Chondrocyte (in vitro differentiated cells): ENCODE measurements at regions not wholly inside any gene's neighbourhood (a gene's known extent, or its start where the extent isn't known, plus 50 kb on each side); places are given as distances from the start of the nearest gene placed in this dataset.

Experiments
- DNase-seq: peaks from one replicate; pipeline ENCODE4 v3.0.0; 2021; ENCODE audit warnings: mixed read lengths, low spot score
- H3K27ac Mint-ChIP-seq: one replicate; pipeline ENCODE4 v1.8.0; 2021; ENCODE audit warnings: mild to moderate bottlenecking, moderate library complexity, mixed read lengths; ENCODE audit not compliant: unreplicated experiment
- H3K27me3 Mint-ChIP-seq: 2 replicates; pipeline ENCODE4 v1.8.0; 2021; ENCODE audit warnings: low read depth, mixed read lengths
- H3K36me3 Mint-ChIP-seq: 2 replicates; pipeline ENCODE4 v1.8.0; 2021; ENCODE audit warnings: low read depth, mixed read lengths
- H3K4me1 Mint-ChIP-seq: 2 replicates; pipeline ENCODE4 v1.8.0; 2021; ENCODE audit warnings: low read depth, mild to moderate bottlenecking, mixed read lengths
- H3K4me3 Mint-ChIP-seq: one replicate; pipeline ENCODE4 v1.8.0; 2021; ENCODE audit warnings: mild to moderate bottlenecking, moderate library complexity, mixed read lengths; ENCODE audit not compliant: unreplicated experiment
- H3K9me3 Mint-ChIP-seq: 2 replicates; pipeline ENCODE4 v1.8.0; 2021; ENCODE audit warnings: low read depth, mixed read lengths
- TF ChIP-seq, protein P1 (sequence below): fragments of 200-600 bp; sonication (generic); IDR thresholded peaks from 2 replicates; pipeline ENCODE4 v1.5.0; 2021; ENCODE audit warnings: antibody characterized with exemption, mild to moderate bottlenecking, moderate library complexity

DNA sequence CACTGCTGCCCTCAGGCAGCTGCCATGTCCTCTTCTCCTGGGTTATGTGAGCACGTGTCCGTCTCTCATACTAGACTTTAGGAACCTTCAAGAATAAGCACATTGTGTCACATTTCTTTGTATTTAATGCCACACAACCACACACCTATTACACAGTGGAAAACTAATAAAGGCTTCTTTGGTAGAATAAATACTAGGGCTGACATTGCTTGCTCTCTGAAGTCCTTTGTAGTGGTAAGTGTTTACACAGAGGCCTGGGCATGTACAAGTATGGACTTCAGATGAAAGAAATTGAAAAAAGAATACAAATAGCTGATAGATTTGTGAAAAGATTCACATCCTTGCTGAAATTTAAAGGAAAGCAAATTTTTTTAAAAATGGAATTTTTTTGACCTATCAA lies 188.1 kb upstream of the CCL2 start:
- H3K36me3 Mint-ChIP-seq, result no peaks in the 10 kb centered on the region
- H3K27me3 Mint-ChIP-seq, result no peaks in the 10 kb centered on the region
- H3K9me3 Mint-ChIP-seq, result peaks cover 11% of the 10 kb centered on the region

DNA sequence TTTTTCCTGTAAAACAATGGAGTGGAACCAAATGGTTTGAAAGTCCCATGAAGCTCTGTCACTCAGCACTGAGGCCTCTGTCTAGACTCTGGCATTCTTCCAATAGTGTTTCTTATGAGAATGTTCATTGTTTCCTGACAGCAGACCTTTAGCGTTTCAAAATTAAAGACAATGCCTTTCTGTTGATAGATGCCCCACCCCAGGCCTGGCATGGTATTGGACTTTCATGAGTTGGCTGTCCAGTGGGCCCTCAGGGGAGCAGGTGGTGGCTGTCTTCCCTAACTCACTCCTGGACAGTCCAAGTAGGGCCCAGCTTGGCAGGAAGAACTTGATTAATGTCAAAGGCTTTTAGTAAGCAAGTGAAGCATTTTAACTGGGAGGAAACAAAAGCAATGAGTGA lies 186.5 kb upstream of the CCL2 start:
- DNase-seq, result no peak
- H3K36me3 Mint-ChIP-seq, result no peaks in the 10 kb centered on the region
- H3K9me3 Mint-ChIP-seq, result peaks cover 16% of the 10 kb centered on the region
- no peak overlapping the region for H3K27ac Mint-ChIP-seq
- TF ChIP-seq, protein P1, sequence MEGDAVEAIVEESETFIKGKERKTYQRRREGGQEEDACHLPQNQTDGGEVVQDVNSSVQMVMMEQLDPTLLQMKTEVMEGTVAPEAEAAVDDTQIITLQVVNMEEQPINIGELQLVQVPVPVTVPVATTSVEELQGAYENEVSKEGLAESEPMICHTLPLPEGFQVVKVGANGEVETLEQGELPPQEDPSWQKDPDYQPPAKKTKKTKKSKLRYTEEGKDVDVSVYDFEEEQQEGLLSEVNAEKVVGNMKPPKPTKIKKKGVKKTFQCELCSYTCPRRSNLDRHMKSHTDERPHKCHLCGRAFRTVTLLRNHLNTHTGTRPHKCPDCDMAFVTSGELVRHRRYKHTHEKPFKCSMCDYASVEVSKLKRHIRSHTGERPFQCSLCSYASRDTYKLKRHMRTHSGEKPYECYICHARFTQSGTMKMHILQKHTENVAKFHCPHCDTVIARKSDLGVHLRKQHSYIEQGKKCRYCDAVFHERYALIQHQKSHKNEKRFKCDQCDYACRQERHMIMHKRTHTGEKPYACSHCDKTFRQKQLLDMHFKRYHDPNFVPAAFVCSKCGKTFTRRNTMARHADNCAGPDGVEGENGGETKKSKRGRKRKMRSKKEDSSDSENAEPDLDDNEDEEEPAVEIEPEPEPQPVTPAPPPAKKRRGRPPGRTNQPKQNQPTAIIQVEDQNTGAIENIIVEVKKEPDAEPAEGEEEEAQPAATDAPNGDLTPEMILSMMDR, result no peak
- no peaks in the 10 kb centered on the region for H3K4me1 Mint-ChIP-seq
- H3K4me3 Mint-ChIP-seq, result no peak overlapping the region
- no peaks in the 10 kb centered on the region for H3K27me3 Mint-ChIP-seq

More for the DNA sequence above, 188.1 kb upstream of the CCL2 start:
- TF ChIP-seq, protein P1, result no peak
- Mint-ChIP-seq H3K4me1 (no peaks in the 10 kb centered on the region), H3K27ac (no peak overlapping the region), H3K4me3 (no peak overlapping the region)
- no peak for DNase-seq

DNA sequence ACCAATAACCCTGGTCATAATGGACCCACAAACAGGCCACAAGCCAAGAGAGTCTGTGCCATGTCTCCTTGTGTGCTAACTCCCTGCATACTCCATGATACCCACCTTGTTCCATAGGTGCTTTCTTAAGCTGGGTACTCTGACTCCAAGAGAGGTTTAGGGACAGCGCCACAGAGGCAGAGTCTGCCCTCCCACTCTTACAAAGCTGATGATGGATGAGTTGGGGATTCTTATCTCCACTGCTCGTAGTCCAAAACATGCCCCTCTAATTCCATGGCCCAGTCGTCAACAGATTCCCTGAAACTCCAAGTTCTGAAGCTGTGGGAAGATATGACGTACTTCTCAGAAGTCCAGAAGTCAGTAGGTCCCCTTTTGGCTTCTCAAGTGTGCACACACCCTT lies 184.4 kb upstream of the CCL2 start:
- no peaks in the 10 kb centered on the region for H3K36me3 Mint-ChIP-seq

DNA sequence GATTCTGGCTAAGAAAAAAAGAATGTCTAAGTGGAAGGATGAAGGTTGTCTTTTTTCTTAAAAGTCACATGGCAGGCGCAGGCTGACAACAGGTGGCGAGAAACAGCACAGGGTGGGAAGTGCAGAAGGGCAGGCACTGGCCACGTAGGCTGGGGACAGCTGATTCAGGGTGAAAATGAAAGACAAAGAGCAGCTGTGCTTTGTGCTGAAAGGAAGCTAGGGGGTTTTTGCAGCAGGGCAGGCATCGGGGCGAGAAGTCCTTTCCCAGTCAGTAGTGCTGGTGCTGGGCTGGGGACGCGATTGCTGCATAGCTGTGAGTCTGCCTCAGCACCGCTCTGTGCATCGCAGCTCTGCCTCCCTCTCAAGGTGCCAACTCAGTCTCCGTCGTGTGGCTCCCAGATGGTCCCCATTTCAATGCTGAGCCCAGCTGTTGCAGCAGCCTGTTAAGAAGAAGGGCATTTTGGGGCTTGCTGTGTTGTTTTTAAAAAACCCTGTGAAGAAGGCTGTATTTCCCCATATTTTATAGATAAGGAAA lies 183.1 kb upstream of the CCL2 start:
- Mint-ChIP-seq H3K36me3 (no peaks in the 10 kb centered on the region), H3K9me3 (peaks cover 12% of the 10 kb centered on the region), H3K4me1 (no peaks in the 10 kb centered on the region), H3K27me3 (no peaks in the 10 kb centered on the region), H3K4me3 (no peak overlapping the region), H3K27ac (no peak overlapping the region)
- no peak for DNase-seq
- TF ChIP-seq, protein P1, result no peak

More for the DNA sequence above, 184.4 kb upstream of the CCL2 start:
- Mint-ChIP-seq H3K27me3 (no peaks in the 10 kb centered on the region), H3K9me3 (peaks cover 6% of the 10 kb centered on the region), H3K4me3 (no peak overlapping the region), H3K4me1 (no peaks in the 10 kb centered on the region), H3K27ac (no peak overlapping the region)
- TF ChIP-seq, protein P1, result no peak
- no peak for DNase-seq

DNA sequence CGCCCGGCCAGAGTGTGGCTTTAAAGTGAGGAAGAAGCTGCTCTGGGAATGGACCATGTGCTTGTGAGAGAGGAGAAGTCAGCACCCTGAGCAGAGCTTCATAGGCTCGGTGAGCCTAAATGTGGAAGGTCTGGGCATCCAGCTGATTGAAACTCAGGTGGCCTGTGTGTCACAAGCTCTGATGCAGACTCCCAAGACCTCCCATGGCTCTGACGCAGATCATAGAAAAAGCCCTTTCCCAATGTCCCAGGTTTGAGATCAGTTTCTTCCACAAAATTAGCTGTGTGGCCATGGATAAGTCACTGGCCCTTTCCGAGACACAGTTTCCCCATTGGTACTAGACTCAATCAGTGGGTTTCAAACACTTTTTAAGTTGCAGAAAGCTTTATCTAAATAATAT lies 180.0 kb upstream of the CCL2 start:
- no peak overlapping the region for H3K27ac Mint-ChIP-seq
- TF ChIP-seq, protein P1, result no peak
- H3K36me3 Mint-ChIP-seq, result no peaks in the 10 kb centered on the region
- peaks cover 12% of the 10 kb centered on the region for H3K9me3 Mint-ChIP-seq
- H3K4me1 Mint-ChIP-seq, result no peaks in the 10 kb centered on the region
- no peak overlapping the region for H3K4me3 Mint-ChIP-seq
- peaks cover 2% of the 10 kb centered on the region for H3K27me3 Mint-ChIP-seq
- DNase-seq, result no peak
